Frontal cortex (tissue), 3 donors: ENCODE measurements at regions not wholly inside any gene's neighbourhood (a gene's known extent, or its start where the extent isn't known, plus 50 kb on each side); places are given as distances from the start of the nearest gene placed in this dataset.

Source experiments
- DNase-seq, 2 donors: peaks; one replicate each; pipeline ENCODE4 v3.0.0; 2012; ENCODE audit warnings: low spot score in 2 of 2
- FAIRE-seq: peaks from 2 replicates; lab custom pipeline; 2012; peaks lifted over from hg19 to GRCh38; lab: Jason Lieb, UNC
- donor health status: control.
- donor health status: control.
- donor health status: control.

- FAIRE-seq, result no peak
- peak in 1 of 2 donors; percentile 44 for DNase-seq
Measured at GRCh38 chr9:131809941-131810344, 70.1 kb upstream of the RAPGEF1 start.

DNA sequence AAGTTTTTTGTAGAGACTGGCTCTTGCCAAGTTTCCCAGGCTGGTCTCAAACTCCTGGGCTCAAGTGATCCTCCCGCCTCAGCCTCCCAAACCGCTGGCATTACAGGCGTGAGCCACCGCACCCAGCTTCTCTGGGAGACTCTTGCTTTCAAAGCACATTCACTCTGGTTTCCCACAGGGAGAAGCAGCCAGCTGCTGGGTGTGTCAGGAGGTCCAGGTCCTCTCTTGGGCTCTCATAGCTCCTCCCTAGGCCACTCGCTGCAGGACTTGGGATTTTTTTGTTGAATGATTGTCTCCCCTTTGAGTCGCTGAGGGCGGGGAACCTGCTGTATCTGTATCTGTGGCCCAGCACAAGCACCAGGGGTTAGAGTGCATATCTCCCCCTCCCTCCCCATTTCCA is 68.4 kb upstream of the RAPGEF1 start:
- no peak for FAIRE-seq

DNA sequence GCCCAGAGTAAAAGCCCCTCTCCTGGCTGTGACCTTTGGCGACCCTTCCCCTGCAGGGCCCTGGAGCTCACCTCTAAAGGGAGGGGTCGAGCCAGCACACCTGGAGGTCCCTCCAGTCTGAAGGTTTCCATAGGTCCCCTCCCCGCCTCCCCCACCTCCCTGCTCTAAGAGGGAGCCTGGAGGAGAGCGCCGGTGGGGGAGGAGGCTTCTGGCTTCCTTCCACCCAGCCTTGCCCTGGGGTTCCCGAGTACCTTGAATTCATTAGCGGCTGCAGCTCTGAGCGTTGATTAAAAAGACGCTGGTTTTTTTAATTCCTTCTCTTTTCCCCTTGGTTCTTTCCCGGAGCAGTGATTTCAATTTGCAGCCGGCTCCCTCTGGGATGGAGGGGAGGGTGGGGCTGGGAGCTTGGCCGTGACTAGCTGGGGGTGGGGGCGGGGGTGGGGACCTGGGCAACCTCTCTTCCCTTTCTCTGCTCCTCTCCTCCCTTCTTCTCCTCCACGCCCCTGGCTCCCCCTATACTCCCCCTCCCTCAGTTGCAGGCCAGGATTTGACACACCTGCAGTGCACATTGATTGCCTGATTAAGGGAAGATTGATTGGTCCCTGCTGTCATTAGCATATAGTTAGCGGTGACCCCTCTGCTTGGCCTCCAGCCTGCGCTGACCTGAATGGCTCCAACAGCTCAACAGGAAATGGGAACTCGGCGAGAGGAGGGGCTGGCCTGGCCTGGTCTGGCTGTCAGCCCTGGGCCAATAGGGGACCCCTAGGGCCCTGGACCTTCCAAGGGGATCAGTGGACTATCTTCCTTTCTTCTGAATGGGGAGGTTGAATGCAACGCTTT is 67.5 kb upstream of the RAPGEF1 start:
- no peak for DNase-seq
- no peak for FAIRE-seq

More for the DNA sequence above, 68.4 kb upstream of the RAPGEF1 start:
- DNase-seq, result no peak

GRCh38 chr9:131805803-131806202 is 65.9 kb upstream of the RAPGEF1 start:
- no peak for FAIRE-seq
- DNase-seq, result no peak

DNA sequence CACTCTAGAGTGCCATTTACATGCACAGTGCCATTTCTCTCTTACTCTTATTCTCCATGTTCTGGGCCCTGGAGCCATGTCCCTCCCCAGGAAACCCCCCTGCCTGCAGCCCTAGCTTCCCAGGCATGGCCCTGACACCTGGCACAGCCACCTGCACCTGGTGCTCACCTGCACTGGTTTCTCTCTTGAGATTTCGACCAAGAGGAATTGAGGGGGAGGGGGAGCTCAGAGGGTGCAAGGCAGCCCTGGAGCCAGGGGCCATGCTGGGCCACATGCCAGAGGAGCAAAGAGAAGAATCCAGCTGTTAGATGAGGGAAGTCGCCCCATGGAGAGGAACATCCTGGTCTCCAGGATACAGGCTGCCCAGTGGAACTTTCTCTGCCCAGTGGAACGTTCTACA is 65.0 kb upstream of the RAPGEF1 start:
- DNase-seq (no peak), FAIRE-seq (no peak)

- FAIRE-seq, result no peak
- DNase-seq, result no peak
Measured at GRCh38 chr9:131803758-131804411, 64.0 kb upstream of the RAPGEF1 start.

GRCh38 chr9:131801810-131802209 is 61.9 kb upstream of the RAPGEF1 start:
- DNase-seq (no peak), FAIRE-seq (no peak)

- DNase-seq (no peak), FAIRE-seq (no peak)
Measured at GRCh38 chr9:131800843-131801242, 61.0 kb upstream of the RAPGEF1 start.

DNA sequence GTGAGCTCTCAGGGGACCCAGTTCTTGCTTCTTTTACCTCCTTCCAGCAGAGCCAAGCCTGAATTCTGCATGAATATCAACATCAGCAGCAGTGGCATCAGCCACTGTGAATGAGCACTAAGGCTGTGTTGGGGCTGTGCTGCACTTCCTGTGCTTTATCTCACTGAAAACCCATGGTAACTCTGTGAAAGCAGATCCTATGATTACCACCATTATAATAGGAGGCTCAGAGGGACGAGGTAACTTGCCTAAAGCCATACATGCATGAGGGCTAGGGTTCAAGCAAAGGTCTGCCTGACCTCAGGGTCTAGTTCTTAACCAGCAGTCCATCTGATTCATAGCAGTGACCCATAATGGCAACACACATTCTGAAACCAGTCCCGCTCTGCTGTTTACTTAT is 60.5 kb upstream of the RAPGEF1 start:
- FAIRE-seq (no peak), DNase-seq (no peak)

DNA sequence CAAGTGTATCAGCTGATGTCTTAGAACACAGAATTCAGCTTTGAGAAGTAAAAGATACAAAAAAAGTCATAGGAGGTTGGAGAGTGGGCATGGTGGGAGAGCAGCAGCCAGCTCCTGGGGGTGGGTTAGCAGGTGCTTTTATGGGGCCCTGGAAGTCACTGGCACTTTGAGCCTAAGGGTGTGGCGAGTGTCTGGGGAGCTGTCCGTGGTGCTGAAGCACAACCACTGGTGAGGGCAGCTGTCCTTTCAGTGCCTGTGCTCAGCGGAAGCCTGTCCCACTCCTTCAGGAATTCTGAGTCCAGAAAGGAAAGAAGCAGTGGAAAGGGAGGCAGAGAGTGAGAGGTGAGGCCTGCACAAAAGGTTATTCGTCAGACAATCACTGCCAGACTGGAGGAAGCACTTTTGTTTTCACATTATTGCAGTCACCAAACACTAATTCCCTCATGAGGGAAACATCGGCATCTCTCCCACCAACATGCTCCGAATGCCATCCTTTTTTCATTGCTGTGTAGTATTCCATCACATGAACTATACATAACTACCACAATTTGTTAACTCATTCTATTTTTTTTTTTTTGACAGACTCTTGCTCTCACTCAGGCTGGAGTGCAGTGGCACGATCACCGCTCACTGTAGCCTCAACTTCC is 59.4 kb upstream of the RAPGEF1 start:
- FAIRE-seq (no peak), DNase-seq (peak in 1 of 2 donors; percentile 44)

DNA sequence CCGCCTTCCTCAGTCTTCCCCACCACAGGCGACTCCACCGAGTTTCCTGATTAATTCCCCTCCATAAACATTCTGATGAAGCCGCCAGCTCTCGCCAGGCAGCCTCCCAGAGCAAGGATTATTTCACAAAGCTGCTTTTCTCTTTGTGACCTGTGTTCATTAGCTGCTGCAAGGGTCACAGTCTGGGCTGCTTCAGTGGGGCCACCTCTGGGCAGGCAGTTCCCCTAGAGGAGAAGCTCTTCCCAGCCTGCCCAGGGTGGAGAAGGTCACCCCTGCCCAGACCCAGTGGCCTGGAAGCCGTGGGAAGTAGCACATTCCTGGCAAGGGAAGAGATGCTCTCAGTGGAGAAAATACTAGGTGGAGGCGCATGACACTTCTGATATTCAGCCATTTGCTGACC is 58.4 kb upstream of the RAPGEF1 start:
- DNase-seq (no peak), FAIRE-seq (no peak)

DNA sequence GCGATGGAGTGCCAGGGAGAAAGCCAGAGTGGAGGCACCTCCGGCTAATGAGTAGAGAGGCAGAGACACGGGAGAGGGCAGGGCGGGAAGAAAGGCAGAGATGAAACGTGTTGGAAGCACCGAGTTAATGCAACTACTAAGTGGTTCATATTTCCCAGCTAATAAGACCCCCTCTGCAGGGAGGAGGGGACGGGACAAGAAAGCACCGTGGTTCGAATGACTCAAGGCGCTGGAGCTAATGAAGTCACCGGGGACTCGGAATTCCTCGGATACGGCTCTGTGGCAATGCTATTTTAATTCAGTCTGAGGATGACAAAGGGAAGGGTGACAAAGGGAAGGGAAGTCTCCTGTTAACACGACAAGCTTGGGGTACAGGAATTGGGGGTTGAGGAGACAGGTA is 54.5 kb upstream of the RAPGEF1 start:
- no peak for FAIRE-seq
- no peak for DNase-seq

- FAIRE-seq (no peak), DNase-seq (no peak)
Measured at GRCh38 chr9:131791542-131792254, 51.8 kb upstream of the RAPGEF1 start.
